ENCODE measurements at regions not wholly inside any gene's neighbourhood (a gene's known extent, or its start where the extent isn't known, plus 50 kb on each side); places are given as distances from the start of the nearest gene placed in this dataset.

DNA sequence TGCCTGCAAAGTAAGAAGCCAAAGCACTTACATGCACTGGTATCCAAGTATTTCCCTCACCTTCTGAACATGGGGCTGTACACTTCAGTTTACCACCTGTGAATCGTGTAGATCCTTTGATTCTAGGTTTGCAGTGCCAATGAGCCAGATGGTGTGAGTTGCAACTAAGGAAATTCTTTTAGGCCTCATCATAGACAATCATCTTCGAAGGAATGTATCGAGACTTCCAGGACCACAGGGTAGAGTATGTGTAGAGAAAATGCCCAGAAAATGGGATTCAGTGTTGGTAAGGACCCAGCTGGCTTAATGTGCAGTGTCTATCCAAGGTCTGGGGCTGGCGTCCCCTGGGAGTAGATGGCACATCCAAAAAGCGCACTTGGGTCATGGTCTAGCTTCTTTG is 323.2 kb upstream of the TPM1 start:
- TF ChIP-seq, protein P1, sequence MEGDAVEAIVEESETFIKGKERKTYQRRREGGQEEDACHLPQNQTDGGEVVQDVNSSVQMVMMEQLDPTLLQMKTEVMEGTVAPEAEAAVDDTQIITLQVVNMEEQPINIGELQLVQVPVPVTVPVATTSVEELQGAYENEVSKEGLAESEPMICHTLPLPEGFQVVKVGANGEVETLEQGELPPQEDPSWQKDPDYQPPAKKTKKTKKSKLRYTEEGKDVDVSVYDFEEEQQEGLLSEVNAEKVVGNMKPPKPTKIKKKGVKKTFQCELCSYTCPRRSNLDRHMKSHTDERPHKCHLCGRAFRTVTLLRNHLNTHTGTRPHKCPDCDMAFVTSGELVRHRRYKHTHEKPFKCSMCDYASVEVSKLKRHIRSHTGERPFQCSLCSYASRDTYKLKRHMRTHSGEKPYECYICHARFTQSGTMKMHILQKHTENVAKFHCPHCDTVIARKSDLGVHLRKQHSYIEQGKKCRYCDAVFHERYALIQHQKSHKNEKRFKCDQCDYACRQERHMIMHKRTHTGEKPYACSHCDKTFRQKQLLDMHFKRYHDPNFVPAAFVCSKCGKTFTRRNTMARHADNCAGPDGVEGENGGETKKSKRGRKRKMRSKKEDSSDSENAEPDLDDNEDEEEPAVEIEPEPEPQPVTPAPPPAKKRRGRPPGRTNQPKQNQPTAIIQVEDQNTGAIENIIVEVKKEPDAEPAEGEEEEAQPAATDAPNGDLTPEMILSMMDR (IDR thresholded peaks at IDR 0.05; ENCODE audit: low read length): no peak
- TF ChIP-seq EZH2 (optimal IDR thresholded peaks at IDR 0.05; ENCODE audit: low read depth, low read length) (no peak), EZH2phosphoT487 (IDR thresholded peaks at IDR 0.05; ENCODE audit: low read length) (no peak)

All from MM.1S (cell line).